SKM-1 (cell line): ENCODE measurements at regions not wholly inside any gene's neighbourhood (a gene's known extent, or its start where the extent isn't known, plus 50 kb on each side); places are given as distances from the start of the nearest gene placed in this dataset.

Experiments used
- DNase-seq: peaks from one replicate; lab custom pipeline; 2025; ENCODE audit not compliant: unreplicated experiment; lab: John Stamatoyannopoulos, UW

DNA sequence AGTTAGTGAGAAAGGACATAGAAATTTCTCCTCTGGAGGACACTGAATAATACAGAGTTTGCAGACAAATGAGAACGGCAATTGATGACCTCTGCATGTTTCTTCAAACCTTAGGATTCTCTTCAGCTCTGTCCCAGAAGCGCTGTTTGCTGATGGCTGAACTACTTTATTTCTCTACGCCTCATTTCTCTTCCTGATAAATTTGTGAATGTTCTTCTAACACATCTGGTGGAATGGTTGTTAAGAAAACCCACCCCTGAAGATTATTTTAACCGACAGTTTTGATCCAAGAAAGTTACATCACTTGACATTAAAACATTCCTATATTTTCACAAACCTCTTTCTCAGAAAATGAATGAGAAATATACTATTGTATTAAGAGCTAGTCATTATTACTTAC lies 1150.6 kb downstream of the DTWD2 start:
- DNase-seq: no peak

DNA sequence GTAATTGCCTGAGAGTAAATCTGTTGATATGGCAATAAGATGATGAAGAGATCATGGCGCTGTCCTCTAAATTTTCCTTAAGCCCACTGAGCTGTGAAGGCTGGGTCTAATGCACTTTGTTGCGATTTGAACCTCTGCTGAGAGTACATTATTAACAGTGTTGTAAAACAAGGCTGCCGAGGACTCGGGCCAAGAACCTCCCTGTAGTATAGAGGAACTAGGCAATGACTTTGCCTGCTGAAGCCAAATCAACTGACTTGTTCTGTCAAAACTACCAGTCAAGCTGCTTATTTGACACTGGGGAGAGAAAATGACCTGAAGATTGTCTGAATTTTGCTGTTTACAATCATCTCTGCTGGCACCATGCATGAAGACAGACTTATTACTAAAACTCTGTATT lies 1154.7 kb downstream of the DTWD2 start:
- no peak for DNase-seq

DNA sequence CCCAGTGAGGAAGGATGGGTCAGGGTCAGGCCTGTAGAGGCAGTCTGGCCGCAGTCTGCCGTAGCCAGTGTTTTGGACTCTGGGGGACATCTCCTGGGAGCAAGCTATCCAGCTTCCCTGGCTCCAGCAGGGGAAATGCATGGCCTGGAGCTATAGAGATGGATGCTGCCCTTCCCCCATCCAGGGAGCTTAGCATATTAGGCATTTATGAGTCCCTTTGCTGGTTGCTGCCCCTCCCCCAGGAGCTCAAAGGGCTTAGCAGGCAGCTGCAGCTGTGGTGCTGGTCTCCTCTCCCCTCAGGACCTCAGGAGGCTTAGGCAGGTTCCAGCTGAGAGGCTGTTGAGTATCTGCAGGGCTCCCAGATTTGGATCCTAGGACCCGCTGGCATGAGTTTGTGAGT lies 1158.7 kb downstream of the DTWD2 start:
- no peak for DNase-seq

DNA sequence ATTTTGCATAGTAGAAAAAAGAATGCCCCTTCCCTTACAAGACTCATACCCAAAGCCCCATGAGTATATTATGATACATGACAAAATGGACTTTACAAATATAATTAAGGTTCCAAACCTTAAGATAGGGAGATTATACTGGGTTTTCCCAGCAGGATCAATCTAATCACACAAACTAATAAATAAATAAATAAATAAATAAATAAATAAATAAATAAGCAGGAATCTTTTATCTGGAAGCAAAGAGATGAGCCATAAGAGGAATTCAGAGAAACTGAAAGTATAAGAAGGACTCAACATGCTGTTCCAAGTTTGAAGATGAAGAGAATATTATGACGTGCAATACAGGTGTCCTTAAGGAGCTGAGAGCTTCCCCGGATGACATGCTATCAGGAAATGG lies 1174.5 kb downstream of the DTWD2 start:
- DNase-seq: no peak

DNA sequence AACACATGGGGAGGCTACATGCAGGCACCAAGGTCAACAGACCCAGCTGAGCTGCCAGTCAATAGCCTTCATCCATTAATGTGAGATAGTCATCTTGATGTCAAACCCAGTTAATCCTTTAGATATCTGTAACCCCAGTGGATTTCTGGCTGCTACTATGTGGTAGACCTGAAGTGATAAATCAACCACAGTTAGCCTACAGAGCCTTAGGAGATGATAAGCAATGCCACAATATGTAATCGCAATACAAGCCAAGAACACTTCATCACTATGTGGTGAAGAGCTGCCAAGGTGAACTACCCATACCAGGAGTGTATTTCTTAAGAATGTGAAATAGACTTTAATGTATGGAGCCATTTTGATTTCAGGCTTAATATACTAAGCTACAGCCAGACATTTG lies 1175.5 kb downstream of the DTWD2 start:
- DNase-seq: no peak

DNA sequence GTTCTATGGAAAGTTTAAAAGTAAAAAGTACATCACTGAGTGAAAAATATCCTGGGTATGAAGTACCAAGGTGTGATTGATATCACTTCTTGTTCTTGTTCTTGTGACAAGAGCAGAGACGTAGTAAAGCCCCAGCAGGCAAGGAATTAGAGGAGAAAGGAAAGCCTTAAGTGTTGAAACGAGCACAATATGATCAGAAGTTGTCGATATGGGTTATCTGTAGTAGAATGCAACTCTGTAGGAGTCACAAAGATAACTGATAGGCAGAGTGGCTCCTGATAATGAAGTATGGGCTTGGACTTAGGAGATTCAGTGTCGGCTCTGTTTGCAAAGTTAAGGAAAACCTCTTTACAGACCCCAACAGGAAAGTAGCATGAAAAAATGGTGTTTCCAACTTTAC lies 1179.1 kb downstream of the DTWD2 start:
- DNase-seq: no peak

DNA sequence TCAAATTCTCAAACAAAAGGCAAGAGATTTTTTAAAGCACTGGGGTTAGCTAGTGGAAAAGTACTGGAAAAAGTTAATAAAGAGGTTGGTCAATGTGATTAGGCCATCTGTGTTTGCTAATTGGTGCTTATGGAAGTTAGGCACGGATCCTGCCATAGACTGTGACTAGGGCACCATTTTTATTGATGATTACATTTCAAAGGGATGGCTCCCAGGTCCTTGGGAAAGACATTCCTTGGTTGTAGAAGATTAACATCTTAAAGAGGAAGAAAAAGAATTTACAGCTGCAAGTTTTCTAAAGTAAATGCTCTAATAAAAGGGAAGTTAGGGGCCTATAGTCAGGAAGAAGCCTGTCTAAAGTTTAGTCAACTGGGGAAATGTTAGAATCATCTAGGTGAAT lies 1183.3 kb downstream of the DTWD2 start:
- DNase-seq: no peak

DNA sequence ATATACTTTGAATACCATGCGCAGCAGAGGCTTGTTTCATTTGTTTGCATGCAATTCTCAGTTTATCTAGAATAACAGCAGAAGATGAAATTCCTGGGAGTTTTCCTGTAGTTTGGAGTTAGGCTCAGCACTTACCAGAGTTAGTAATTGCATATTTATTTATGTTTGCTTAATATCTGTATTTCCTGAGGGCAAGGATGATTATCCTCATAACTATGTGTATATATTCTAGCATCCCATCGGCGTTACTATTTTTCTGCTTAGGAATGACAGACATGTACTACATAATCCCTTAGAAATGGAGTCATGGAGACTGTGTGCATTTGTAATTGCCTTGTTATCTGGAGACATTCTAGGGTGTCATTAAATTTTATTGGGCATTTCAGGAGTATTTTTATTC lies 1184.8 kb downstream of the DTWD2 start:
- no peak for DNase-seq

DNA sequence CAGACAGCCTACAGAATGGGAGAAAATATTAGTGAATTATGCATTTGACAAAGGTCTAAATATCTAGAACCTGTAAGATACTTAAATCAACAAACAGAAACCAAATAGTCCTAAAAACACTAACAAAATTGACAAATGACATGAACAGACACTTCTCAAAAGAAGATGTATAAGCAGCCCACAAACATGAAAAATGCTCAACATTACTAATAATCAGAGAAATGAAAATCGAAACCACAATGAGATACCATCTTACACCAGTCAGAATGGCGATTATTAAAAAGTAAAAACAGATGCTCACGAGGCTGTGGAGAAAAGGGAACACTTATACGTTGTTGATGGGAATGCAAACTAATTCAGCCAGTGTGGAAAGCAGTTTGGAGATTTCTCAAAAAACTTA lies 1186.8 kb downstream of the DTWD2 start:
- DNase-seq: no peak

DNA sequence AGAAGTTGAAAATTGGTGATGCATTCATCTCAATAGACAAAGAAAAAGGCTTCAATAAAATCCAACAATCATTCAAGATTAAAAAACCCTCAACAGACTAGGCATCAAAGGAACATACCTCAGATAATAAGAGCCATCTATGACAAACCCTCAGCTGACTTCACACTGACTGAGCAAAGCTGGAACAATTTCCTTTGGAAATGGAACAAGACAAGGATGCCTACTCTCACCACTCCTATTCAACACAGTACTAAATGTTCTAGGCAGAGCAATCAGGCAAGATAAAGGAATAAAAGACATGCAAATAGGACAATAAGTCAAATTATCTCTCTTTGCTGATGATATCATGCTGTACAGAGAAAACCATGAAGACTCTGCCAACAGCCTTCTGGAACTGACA lies 1188.1 kb downstream of the DTWD2 start:
- no peak for DNase-seq

DNA sequence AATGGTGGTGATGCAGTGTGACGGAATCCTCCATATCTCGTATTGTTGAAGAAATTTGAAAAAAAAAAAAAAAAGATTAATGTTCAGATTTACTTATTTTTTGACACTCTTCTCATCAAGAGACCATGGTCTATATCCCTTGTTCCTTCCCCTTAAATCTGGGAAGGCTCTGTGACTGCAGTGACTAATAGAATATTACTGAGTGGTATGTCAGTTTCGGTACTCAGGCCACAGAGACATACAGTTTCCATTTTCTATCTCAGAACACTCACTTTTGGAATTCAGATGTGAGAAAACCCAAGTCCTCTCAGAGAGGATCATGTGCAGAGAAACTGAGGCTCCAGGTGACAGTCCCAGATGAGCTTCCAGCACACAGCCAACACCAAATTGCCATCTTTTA lies 1193.5 kb downstream of the DTWD2 start:
- no peak for DNase-seq

DNA sequence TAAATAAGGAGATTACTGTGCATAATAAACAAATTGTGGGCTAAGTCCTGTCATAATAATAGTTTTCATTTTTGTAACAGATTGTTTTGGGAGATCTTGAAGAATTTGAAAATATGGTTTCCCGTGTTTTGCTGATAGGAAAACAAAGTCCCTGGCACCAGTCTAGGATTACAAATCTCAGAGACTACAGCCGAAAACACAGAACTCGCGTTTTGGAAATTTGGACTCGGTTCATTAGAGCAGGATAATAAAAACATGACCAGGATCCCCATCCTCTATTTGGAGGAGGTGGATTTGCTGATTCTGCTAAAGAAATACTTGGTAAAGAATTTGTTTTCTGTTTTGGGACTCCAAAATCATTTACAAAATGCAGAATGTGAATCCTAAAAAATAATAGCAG lies 1194.4 kb downstream of the DTWD2 start:
- DNase-seq: no peak

DNA sequence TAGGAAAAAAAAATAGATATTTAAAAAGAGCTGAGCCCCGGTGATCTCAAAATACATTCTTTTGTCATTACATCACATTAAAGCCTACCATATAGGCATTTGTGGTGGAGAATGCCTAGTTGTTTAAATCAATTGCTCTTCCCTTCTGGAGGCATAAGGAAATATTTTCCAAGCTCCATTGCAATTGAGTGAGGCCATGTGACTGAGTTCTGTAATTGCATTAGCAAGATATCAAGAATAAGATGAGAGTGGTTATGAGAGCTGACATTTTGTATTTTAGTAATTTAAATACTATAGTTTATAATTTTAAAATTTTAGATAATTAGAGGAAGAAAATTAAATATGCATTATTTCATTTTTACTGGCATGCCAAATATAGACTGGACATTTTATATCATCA lies 1195.9 kb downstream of the DTWD2 start:
- DNase-seq: no peak

DNA sequence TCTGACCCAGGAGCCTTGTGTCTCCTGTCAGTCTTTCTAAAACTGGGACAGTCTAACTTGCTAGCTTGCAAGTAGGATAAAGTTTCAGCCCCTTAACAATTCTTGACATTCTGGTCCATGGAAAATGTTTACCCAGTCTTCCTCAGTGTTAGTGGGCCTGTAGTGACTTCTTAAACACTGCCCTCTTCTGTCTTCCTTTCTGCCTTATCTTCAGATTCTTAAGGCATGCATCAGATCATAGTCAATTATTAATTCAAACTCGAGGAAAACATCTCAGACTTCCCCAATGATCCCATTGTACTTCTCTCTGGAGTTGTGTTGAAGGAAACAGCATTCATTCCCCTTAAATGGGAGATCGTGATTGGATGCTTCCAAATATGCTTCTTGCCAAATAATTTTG lies 1199.8 kb downstream of the DTWD2 start:
- DNase-seq: no peak

DNA sequence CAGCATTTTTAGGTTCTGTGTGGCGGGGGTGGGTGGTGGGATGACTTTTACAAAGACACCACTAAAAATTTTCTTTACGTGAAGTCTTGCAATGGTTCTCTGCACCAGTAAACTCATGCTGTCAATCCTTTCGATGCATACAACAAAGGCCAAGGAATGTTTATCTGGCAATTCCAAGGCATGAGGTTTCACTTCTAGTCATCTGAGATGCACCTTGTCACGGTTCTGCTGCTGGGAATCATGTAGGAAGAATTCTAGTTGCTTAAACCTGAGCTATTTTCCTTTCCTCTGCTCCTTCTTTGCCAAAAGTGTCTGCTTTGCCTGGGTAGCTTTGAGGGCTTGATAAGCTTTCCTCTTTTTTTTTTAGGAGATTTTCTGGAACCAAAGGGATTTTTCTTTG lies 1204.5 kb upstream of the SEMA6A start:
- DNase-seq: no peak

DNA sequence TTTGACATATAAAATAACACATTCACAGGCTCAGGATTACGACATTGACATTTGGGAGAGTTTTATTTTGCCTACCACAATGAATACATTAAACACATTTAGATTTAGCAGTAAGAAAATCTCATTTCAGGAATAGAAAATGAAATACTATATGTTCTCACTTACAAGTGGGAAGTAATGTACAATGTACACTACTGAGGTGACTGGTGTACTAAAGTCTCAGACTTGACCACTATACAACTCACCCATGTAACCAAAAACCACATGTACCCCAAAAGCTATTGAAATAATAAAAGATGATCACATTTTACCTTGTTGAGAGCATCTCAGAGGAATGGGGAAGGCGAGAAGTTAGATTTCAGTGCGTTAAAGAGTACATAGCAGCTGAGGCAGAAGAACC lies 1202.4 kb upstream of the SEMA6A start:
- no peak for DNase-seq

DNA sequence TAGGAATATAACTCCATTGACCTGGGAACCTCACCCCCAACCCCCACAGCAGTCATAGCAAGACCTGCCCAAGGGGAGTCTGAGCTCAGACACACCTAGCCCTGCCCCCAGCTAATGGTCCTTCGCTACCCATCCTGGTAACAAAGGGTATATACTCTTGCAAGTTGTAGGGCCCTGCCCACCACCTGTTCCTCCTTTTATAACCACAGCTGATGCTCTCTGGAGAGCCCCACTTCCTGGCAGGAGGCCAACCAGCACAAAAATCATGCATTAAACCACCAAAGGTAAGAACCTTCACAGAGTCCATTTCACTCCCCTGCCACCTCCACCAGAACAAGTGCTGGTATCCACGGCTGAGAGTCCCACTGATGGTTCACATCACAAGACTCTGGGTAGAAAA lies 1195.3 kb upstream of the SEMA6A start:
- DNase-seq: no peak

DNA sequence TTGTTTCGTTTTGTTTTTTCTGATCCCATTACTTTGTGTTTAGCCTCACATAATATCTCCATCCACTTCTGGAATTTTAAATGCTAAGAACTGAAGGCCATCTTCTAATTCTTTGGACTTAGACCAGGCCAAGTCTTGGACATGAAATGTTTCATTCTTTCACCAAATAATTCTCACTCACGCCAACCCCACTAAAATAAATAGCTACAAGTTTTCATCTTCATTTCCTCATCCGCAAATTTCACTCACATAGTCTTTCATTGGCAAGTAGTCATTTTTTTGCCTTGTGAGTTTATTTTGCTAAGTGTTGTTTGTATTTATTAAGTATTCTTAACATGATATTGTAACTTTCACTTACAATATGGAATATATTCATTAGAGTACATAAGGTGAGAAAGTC lies 1188.6 kb upstream of the SEMA6A start:
- DNase-seq: no peak

DNA sequence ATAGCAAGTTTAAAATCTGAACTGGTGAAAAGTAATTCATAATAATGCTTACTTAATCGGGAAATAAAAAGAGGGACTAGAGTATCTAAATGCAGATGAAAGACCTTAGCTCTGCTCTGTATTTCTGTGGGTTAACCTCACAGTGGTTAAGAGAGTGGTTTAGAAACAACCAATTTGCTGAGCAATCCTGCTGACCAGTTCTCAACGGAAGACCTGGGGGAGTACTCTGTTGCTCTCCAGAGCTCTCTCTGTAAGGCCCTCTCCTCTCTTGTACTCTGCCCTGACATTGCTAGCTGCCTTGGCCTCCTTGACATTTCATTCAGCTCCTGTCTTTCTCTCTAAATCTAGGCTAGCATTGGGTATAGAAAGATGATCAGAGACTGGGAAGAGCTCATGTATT lies 1186.6 kb upstream of the SEMA6A start:
- peak; percentile 36 for DNase-seq

DNA sequence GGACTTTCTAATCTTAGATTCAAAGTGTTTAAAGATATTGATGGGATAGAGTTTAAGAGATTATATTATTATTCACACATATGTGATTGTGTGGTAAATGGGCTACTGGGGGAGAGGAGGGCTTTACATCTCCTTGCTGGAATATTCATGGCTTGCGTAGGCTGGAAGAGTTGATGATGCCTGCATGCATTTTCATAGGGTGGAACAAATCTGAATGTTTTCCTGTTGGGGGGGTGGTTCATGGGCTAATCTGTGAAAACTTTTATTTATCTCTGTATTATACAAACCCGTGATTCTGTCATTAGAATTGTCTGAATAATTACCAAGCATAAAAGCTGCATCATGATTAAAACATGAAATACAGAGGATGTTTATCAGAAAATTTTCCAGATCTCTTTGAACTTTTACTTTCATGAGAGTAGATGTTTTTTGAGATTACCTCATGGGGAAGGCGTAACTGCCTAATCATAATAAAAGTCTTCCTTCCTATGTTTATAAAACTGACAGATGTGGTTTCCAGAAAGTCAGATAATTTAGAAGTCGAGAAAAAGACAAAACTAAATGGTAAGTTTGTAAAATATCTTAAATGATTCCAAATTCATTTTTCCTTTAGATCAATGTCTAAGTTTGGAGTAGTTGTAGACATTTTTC lies 1185.4 kb upstream of the SEMA6A start:
- no peak for DNase-seq

DNA sequence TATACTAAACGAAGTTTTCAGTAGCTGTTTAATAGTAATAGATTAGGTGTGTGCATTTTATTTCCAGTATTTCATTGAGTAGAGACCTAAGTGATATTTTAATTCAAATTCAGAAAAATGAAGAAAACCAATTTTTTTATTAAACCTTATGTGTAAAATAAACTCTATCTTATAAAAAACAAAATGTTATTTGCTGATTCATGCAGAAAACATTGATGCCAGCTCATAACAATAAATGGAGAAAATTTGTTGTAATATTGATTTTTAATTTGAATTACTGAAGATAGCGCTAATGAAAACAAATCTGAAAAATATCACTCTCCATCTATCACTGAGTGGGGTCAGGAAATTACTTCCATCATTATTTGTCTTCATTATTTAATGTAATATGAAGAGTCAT lies 1177.8 kb upstream of the SEMA6A start:
- no peak for DNase-seq

DNA sequence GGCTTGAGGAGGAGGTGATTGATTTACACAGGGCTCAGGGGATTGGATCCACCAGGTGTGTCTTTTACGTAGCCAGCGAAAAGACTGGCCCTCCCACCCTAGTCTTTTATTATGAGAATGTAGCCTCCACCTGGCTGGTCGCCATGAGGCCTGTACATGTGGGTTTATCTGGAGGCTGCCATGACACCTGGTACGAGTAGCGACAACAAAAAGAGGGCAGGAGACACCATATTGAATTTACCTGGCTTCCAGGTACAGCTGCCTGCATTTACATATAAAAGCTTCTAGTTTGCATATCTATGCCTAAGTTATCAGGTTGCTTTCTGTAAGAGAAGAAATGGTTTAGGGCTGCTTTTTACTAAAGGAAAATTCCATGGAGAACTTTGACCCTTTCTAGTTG lies 1173.7 kb upstream of the SEMA6A start:
- DNase-seq: no peak

DNA sequence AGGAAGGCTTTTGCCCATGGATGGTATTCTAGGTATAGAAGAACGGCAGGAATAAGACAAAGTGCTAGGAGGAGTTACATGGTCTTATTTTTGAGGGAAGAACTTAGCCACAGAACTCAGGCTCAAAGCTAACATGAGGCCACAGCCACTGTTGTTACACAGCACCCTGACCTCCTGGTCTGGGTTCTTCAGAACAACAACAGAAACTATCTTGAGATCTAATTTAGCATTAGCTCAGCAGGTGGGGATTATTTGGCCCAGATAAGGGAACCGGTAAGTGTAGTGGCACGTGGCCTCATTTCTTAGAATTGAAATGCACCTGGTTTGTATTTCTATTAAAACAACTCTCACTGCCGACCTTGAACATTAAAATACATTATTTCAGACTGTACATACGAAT lies 1168.7 kb upstream of the SEMA6A start:
- DNase-seq: no peak
